ENCODE measurements at regions not wholly inside any gene's neighbourhood (a gene's known extent, or its start where the extent isn't known, plus 50 kb on each side); places are given as distances from the start of the nearest gene placed in this dataset. TPM values are rescaled to one million over a fixed set of nuclear protein-coding genes. Genes with fewer than 3 reads are reported as not detected.

DNA sequence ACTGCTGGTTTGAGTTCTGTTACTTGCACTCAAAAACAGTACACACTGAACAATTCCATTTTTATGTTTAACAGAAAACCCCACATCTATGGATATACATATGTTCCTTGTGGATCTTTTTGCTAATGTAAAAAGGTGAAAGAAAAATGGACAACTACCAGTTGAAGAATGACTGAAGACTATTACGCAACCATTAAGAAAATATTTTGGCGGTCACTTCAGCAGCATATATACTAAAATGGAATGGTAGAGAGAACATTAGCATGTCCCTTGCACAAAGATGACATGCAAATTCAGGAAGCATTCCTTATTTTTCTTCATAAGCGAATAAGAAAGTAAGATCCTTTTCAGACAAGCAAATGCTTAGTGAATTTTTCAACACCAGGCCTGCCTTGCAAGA lies 84.6 kb upstream of the FMR1 start:
- DNase-seq (ENCODE audit: low read depth in 2 of 3, low spot score in 2 of 3): no peak

DNA sequence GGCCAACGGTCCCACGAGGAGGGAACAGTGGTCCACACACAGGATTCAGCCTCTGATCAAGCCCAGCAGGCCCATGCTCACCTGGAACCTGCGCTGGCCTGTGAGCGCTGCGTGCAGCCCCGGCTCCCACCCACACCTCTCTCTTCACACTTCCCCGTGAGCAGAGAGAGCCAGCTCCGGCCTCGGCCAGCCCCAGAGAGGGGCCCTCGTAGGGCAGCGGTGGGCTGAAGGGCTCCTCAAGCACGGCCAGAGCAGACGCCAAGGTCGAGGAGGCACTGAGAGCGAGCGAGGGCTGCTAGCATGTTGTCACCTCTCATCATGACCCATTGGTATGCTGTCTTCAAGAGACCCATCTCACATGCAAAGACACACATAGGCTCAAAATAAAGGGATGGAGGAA lies 83.0 kb upstream of the FMR1 start:
- DNase-seq (ENCODE audit: low read depth in 2 of 3, low spot score in 2 of 3): no peak

DNA sequence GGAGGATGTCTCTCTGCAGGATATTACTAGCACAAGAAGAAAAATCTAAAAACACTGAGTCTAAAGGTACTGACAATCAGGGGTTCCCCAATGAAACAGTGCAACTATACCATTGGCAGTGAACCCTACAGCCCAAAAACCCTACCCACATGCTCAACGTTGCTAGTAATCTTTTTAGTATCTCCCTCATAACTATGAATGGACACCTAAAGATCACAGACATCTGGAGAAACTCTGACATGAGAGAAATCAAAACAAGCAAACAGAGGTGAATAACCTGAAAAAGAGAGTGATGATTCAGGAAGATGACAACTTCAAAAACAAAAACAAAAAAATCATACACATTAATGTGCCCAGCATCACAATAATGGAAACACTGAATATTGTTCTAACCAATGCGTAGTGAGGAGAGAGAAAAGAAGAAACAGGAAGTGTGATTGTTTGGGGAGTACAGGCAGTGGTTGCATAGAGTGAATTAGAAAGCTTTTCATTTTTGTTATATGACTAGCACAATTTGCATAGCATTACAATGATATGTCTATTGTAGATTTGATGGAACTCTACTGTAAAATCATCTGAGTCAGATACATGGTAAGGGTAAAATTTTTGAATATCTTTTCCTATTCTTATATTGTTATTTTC lies 78.9 kb upstream of the FMR1 start:
- no peak for DNase-seq (ENCODE audit: low read depth in 2 of 3, low spot score in 2 of 3)

DNA sequence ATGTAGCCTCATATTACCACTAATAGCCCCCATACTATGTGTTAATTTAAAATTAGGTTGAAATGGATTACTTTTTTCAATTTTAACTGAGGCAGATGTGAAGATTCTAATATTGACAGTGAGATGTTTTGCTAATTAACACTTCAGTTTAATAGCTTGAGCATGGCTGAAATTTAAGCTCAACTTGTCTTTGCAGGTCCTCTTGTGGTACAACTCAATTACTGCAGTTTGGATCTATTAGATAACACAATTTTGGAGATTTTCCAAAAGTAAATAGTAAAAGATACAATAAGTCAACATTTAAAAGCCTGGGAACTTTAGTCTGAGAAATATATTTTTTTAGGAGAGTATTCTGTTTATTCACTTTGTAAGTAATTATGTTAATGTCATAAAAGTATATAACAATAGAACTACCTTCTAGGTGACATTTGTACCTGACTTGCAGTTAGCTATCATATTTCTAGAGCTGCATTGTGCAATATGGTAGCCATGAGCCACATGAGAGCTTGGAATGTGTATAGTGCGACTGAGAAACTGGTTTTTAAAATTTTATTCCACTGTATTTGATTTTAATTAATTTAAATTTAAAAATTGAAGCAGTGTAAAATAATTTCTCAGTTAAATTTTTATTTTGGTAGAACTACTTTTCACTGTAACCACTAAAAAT lies 73.1 kb upstream of the FMR1 start:
- DNase-seq (ENCODE audit: low read depth in 2 of 3, low spot score in 2 of 3): peak in 2 of 3 donors; percentile 2 to 29

DNA sequence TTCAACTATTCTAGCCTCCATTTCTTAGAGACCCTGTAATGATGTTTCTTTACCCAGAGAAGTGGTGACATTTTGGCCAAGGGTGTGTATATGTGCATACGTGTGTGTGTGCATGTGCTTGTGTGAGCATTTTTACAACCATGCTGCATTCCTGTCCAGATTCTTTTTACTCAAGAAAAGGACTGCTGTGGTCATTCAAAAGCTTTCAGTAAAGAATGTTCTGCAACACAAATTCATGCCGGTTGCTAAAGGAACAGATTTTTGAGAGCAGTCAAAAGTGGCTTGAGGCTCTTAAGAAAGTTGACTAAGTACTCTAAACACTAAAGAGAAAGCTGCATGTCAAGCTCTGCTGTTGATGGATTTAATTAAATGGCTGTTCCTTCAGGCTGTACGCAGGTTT lies 65.0 kb upstream of the FMR1 start:
- no peak for DNase-seq (ENCODE audit: low read depth in 2 of 3, low spot score in 2 of 3)

DNA sequence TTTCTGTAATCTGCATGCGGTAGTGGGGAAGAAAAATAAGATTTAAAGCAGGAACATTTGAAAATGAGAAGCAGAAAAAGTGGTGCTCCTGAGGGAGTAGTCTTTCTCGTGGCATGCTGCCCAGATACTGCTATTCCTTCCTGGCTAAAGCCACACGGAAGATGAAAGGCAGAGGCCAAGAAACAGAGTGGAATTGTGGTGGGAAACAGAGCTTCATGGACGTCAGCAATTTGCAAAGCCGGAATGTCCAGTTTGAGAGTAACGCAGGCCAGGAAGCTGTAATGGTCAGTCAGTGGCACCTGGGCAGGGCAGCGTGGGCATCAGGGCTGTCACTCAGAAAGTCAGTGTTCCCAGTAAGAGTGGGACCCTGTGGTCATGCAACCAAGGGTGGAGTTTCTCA lies 63.7 kb upstream of the FMR1 start:
- DNase-seq (ENCODE audit: low read depth in 2 of 3, low spot score in 2 of 3): no peak

DNA sequence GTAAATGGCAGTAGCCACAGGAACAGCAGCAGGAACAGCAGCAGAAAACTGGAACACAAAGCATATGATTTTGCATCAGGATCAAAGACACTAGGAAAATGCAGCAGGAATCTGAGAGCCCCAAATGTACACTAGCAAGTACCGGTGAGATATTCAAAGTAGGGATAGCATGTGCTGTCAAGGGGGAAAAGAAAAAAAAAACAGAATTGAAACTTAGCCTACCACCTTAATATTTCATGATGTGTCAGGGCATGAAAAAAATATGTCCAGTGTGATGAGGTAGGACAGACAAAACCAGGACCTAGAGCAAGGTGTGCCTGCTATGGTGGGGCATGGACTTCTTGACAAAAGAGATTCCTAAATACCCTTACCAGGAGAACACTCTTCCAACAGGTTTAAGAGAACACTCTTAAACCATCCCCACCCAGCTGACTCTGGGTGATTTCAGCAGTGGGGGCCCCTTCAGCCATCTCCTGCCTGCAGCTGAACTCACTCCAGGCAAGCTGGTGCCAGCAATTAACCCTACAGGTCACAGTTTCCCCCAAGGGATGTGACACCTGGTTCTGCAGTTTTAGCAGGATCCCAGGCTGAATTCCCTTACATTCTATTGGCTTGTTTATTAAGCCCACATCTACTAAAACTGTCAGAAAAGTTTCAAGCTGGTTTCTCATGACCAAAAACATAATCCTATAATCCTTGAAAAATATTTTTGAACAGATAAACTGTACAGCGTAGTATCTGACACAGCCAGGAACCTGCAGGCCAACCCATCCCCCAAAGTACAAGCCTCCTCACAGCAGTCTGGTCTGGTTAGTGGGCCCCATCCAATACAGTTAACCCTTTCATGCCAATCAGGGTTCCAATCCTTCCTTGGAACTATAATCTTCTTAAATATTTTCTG lies 62.9 kb upstream of the FMR1 start:
- no peak for DNase-seq (ENCODE audit: low read depth in 2 of 3, low spot score in 2 of 3)

DNA sequence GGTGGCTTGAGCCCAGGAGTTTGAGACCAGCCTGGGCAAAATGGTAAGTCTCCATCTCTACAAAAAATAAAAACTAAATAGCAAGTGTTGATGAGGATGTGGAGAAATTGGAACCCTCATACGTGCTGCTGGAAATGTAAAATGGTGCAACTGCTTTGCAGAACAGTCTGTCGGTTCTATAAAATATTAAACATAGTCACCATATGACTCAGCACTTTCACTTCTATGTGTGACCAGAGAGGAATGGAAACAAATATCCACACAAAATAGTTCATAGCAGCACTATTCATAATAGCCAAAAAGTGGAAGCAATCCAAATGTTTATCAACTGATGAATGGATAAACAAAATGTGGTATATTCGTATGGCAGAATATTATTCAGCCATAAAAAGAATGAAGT lies 60.8 kb upstream of the FMR1 start:
- peak in 1 of 3 donors; percentile 0 for DNase-seq (ENCODE audit: low read depth in 2 of 3, low spot score in 2 of 3)

DNA sequence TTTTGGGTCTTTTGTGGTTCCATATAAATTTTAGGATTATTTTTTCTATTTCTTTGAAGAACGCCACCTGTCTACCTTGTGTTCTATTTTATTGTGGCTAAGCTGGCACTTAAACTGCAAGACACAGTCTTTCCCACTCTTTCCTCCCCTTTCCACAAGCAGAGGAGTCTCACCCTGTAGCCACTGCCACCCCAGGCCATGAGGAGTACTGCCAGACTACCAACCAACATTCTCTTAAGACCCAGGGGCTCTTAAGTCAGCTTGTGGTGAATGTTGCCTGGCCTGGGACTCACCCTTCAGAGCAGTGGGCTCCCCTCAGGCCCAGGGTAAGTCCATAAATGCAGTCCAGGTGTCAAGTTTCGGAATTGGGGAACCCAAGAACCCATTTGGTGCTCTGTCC lies 58.0 kb upstream of the FMR1 start:
- DNase-seq (ENCODE audit: low read depth in 2 of 3, low spot score in 2 of 3): no peak

DNA sequence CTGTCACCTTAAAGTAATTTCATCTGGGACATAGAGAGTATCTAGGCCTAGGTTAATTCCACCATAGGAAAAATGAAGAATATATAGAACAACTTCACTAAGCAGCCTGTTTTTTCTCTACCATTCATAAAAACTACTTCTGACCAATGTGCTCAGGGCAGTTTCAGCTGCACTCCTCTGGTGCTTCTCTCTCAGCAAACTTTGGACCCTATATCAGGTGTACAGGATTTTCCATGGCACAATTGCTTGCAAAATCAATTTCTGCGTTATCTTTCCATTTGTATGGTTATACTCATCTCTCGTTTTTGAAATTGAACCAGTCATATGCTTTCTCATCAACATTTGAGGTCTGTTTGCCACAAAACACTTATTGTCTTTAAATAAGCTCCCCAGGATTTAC lies 52.1 kb upstream of the FMR1 start:
- DNase-seq (ENCODE audit: low read depth in 2 of 3, low spot score in 2 of 3): no peak

Small RNA genes in the stretch of these regions (small RNA-seq; reads per million reads assigned to genes)
- gene AC016925.1 (not detected), gene AC016925.2 (not detected), gene AL009048.1 (not detected), gene AL096861.1 (not detected), gene RNU6-382P (not detected)
